BLaER1 (cell line): ENCODE measurements at regions not wholly inside any gene's neighbourhood (a gene's known extent, or its start where the extent isn't known, plus 50 kb on each side); places are given as distances from the start of the nearest gene placed in this dataset.

Experiments used
- H3K27ac ChIP-seq: shearing (Covaris generic); formaldehyde crosslinking; 2 replicates; pipeline ENCODE4 v1.8.1; 2022
- H3K27me3 ChIP-seq: shearing (Covaris generic); formaldehyde crosslinking; 2 replicates; pipeline ENCODE4 v1.8.1; 2022
- H3K36me3 ChIP-seq: shearing (Covaris generic); formaldehyde crosslinking; 2 replicates; pipeline ENCODE4 v1.8.1; 2022
- H3K4me1 ChIP-seq: shearing (Covaris generic); formaldehyde crosslinking; 2 replicates; pipeline ENCODE4 v1.8.1; 2022
- H3K4me2 ChIP-seq: shearing (Covaris generic); formaldehyde crosslinking; 2 replicates; pipeline ENCODE4 v1.8.1; 2022
- H3K4me3 ChIP-seq: shearing (Covaris generic); formaldehyde crosslinking; 2 replicates; pipeline ENCODE4 v1.8.1; 2022
- H3K9ac ChIP-seq: shearing (Covaris generic); formaldehyde crosslinking; 2 replicates; pipeline ENCODE4 v1.8.1; 2022
- H3K9me3 ChIP-seq: shearing (Covaris generic); formaldehyde crosslinking; 2 replicates; pipeline ENCODE4 v1.8.1; 2022
- H4K20me1 ChIP-seq: shearing (Covaris generic); formaldehyde crosslinking; 2 replicates; pipeline ENCODE4 v1.8.1; 2022
- Cebpa-rat ChIP-seq: shearing (Covaris generic); IDR thresholded peaks from 2 replicates; pipeline ENCODE4 v1.8.1; 2022

GRCh38 chrX:40285876-40286275 lies 188.1 kb upstream of the BCOR start:
- H3K4me2 ChIP-seq = no peak overlapping the region
- H3K4me1 ChIP-seq = peaks cover 43% of the 10 kb centered on the region
- H4K20me1 ChIP-seq = no peaks in the 10 kb centered on the region
- H3K9me3 ChIP-seq = peaks cover 49% of the 10 kb centered on the region
- H3K9ac ChIP-seq = no peak overlapping the region
- no peak for TF ChIP-seq Cebpa-rat
- no peaks in the 10 kb centered on the region for H3K36me3 ChIP-seq
- H3K27ac ChIP-seq = no peak overlapping the region
- H3K4me3 ChIP-seq = no peak overlapping the region
- H3K27me3 ChIP-seq = no peaks in the 10 kb centered on the region

DNA sequence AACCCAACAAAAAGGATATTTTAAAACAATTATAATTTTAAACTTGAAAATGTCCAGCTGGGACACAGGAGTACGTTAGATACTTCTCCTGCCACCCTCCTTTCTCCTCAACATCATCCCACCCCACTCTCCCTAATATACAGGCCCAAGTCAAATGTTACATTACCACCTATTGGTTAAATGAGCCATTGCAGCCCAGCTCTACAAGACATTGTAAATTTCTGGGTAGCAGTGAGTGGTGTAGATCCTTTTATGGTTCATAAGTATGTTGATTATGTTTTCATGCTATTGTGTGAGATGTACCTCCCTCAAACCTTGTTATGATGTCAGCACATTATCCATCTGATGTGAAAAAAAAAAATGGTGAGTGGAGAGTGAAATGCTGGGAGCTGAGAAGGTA lies 187.1 kb upstream of the BCOR start:
- H3K4me1 ChIP-seq = peaks cover 52% of the 10 kb centered on the region
- no peak overlapping the region for H3K4me2 ChIP-seq
- H3K4me3 ChIP-seq = no peak overlapping the region
- no peak overlapping the region for H3K9ac ChIP-seq
- no peak for TF ChIP-seq Cebpa-rat
- H4K20me1 ChIP-seq = no peaks in the 10 kb centered on the region
- H3K27ac ChIP-seq = no peak overlapping the region
- no peaks in the 10 kb centered on the region for H3K36me3 ChIP-seq
- H3K9me3 ChIP-seq = peaks cover 39% of the 10 kb centered on the region
- H3K27me3 ChIP-seq = no peaks in the 10 kb centered on the region

DNA sequence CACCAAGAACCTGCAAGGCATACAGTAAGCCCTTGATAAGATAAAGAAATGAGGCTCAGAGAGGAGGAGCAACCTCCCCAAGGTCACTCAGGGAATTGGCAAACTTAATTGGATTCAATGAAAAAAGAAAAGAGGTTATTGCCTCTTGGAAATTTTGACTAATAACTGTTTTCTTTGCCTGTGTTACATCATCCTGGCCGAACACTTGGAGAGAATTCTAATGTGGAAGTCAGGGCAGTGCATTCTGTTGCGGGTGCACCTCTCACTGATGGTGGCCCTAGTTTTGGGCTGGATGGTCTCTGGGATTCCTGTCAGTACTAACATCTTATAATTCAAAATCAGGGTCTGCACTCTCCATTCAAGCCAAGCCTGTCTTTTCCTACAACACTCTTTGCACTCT lies 186.2 kb upstream of the BCOR start:
- TF ChIP-seq Cebpa-rat = no peak
- Histone ChIP-seq H3K9me3 (peaks cover 32% of the 10 kb centered on the region), H3K4me1 (peaks cover 60% of the 10 kb centered on the region), H3K4me2 (no peak overlapping the region), H3K27me3 (no peaks in the 10 kb centered on the region), H3K27ac (no peak overlapping the region), H3K9ac (no peak overlapping the region), H3K36me3 (no peaks in the 10 kb centered on the region), H3K4me3 (no peak overlapping the region), H4K20me1 (no peaks in the 10 kb centered on the region)

DNA sequence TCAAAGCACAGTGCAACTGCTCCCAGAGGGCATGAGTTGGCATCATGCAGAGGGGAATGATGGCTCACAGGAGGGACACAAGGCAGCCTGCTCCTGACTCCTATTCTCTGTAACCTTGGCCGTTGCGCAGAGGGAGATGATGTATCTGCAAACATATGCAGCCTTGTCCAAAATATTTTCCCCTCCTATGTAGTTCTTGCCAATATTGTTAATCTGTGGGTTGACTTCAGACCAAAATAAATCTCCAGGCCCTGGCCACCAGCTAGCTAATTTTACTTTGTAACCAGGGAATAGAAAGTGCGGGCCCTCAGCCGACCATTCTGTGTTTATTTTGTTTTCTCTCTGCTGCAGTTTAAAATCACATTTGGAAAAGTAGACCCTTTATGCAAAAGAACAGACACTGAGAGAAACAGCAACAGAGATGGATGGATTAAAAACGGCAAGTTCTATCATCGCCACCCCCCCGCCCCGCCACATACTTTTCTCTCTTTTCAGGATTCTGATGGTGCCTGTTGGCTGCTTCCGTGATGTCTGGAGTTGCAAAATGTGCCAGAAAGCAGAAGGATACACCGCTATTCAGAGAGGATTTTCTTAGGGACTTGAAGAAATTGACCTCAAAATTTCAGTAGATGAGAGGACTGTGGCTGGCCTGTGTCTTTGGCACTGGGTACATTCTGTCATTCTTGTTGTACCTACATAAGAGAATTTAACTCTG lies 185.3 kb upstream of the BCOR start:
- H3K9ac ChIP-seq = no peak overlapping the region
- peaks cover 63% of the 10 kb centered on the region for H3K4me1 ChIP-seq
- H3K27me3 ChIP-seq = no peaks in the 10 kb centered on the region
- H4K20me1 ChIP-seq = no peaks in the 10 kb centered on the region
- H3K9me3 ChIP-seq = peaks cover 24% of the 10 kb centered on the region
- H3K36me3 ChIP-seq = no peaks in the 10 kb centered on the region
- no peak for TF ChIP-seq Cebpa-rat
- H3K4me3 ChIP-seq = no peak overlapping the region
- peak overlapping the region; percentile 1 for H3K4me2 ChIP-seq
- no peak overlapping the region for H3K27ac ChIP-seq

DNA sequence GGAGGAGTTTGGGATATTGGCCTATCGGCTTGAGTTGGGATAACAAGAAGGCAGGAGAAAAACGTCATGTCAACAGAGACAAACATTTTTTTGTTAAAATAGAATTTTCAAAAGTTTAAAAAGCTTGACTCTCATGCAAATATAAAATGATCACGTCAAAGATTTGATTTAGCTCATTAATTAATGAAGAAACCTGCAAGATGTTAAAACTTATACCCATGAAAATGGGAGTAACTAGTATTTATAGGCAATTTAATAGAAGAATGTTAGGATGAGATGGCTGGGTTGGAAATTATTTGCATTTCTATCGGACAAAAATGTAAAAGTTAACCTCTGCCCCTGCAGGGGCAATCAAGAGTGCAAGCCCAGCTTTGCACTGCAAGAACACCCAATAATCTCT lies 184.6 kb upstream of the BCOR start:
- Histone ChIP-seq H3K9ac (no peak overlapping the region; the same call in 1 of the 2 replicates), H3K4me2 (peak overlapping the region; percentile 83), H3K4me1 (peaks cover 61% of the 10 kb centered on the region), H3K9me3 (peaks cover 18% of the 10 kb centered on the region), H3K27me3 (no peaks in the 10 kb centered on the region), H3K27ac (no peak overlapping the region), H4K20me1 (no peaks in the 10 kb centered on the region), H3K36me3 (no peaks in the 10 kb centered on the region), H3K4me3 (no peak overlapping the region)
- no peak for TF ChIP-seq Cebpa-rat

DNA sequence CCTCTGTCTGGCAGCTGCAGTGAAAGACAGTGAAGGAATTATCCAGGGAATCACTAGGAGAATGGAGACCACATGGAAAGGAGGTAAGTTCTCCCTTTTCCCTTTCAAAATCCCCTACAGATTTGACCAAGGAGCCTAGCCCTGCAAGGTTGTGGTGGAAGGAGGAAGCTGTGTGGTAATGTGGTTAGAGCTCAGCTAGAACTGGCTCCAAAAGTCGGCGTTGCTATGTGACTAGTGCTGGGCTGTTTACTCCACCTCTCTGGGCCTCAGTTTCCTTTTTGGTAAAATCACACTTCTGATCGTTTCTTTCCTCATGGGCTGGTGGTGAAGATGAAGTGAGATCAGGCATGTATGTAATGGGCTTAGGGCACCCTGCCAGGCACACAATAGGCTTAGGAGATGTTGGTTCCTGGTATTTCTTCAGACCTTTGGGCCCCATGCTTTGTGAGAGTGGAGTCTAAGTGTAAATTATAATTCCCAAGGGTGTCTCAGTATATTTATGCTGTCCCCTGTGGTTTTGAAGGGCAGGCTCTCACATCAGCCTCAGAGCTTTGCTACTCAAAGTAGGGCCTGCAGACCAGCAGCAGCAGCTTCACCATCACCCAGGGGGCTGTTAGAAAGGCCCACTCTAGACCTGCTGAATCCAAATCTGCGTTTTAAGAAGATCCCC lies 183.7 kb upstream of the BCOR start:
- Histone ChIP-seq H3K27ac (no peak overlapping the region), H3K4me3 (no peak overlapping the region; the same call in 1 of the 2 replicates), H4K20me1 (no peaks in the 10 kb centered on the region), H3K4me2 (peak overlapping the region; percentile 83), H3K36me3 (no peaks in the 10 kb centered on the region), H3K9ac (no peak overlapping the region; the same call in 1 of the 2 replicates), H3K27me3 (no peaks in the 10 kb centered on the region), H3K9me3 (peaks cover 24% of the 10 kb centered on the region), H3K4me1 (peaks cover 59% of the 10 kb centered on the region)
- no peak for TF ChIP-seq Cebpa-rat

DNA sequence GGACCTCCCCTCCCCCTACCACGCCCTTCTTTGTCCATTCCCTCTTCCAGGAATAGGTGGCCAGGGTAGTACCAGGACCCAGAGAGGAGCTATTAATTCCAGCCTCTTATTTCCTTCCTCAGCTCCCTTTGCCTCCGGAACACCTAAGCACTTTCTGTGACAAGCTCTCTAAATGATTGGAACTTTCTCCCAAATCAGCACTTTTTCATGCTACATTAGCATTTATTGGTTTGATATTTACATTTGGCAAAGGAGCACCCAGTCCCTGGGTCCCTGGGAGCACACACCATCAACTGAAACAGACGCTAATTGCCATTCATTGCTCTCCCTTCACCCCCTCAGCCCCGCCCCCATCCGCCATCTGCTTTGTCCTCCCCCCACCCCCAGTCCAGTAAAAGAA lies 182.0 kb upstream of the BCOR start:
- Histone ChIP-seq H3K9ac (no peak overlapping the region), H3K4me2 (peak overlapping the region; percentile 17), H3K9me3 (peaks cover 25% of the 10 kb centered on the region), H4K20me1 (no peaks in the 10 kb centered on the region), H3K4me3 (no peak overlapping the region), H3K27me3 (no peaks in the 10 kb centered on the region), H3K4me1 (peaks cover 50% of the 10 kb centered on the region), H3K27ac (no peak overlapping the region), H3K36me3 (no peaks in the 10 kb centered on the region)
- TF ChIP-seq Cebpa-rat = no peak

- H4K20me1 ChIP-seq = no peaks in the 10 kb centered on the region
- peaks cover 51% of the 10 kb centered on the region for H3K4me1 ChIP-seq
- H3K4me3 ChIP-seq = no peak overlapping the region
- peak overlapping the region; percentile 17; the same call in 1 of the 2 replicates for H3K4me2 ChIP-seq
- no peaks in the 10 kb centered on the region for H3K27me3 ChIP-seq
- H3K36me3 ChIP-seq = no peaks in the 10 kb centered on the region
- no peak overlapping the region for H3K27ac ChIP-seq
- no peak for TF ChIP-seq Cebpa-rat
- no peak overlapping the region for H3K9ac ChIP-seq
- H3K9me3 ChIP-seq = peaks cover 24% of the 10 kb centered on the region
Observed at GRCh38 chrX:40279091-40279430, 181.3 kb upstream of the BCOR start.

GRCh38 chrX:40278340-40279090 lies 180.8 kb upstream of the BCOR start:
- TF ChIP-seq Cebpa-rat = no peak
- Histone ChIP-seq H3K36me3 (no peaks in the 10 kb centered on the region), H3K9me3 (peaks cover 24% of the 10 kb centered on the region), H4K20me1 (no peaks in the 10 kb centered on the region), H3K27ac (no peak overlapping the region), H3K4me3 (no peak overlapping the region), H3K4me2 (no peak overlapping the region), H3K27me3 (no peaks in the 10 kb centered on the region), H3K9ac (no peak overlapping the region), H3K4me1 (peaks cover 56% of the 10 kb centered on the region)

GRCh38 chrX:40277672-40278071 lies 179.9 kb upstream of the BCOR start:
- peaks cover 59% of the 10 kb centered on the region for H3K4me1 ChIP-seq
- H3K4me2 ChIP-seq = no peak overlapping the region
- TF ChIP-seq Cebpa-rat = no peak

More at GRCh38 chrX:40277672-40278071, 179.9 kb upstream of the BCOR start:
- H3K27me3 ChIP-seq = no peaks in the 10 kb centered on the region
- H3K36me3 ChIP-seq = no peaks in the 10 kb centered on the region
- H3K9me3 ChIP-seq = peaks cover 24% of the 10 kb centered on the region
- no peak overlapping the region for H3K27ac ChIP-seq
- no peaks in the 10 kb centered on the region for H4K20me1 ChIP-seq
- H3K9ac ChIP-seq = no peak overlapping the region
- H3K4me3 ChIP-seq = no peak overlapping the region
